Brain microvascular endothelial cell (primary cell): ENCODE measurements at regions not wholly inside any gene's neighbourhood (a gene's known extent, or its start where the extent isn't known, plus 50 kb on each side); places are given as distances from the start of the nearest gene placed in this dataset.

Source experiments
- DNase-seq: peaks from one replicate; pipeline ENCODE4 v3.0.0-alpha.2; 2020
- H3K27ac ChIP-seq: fragments of 250-450 bp; sonication (Bioruptor Pico); 2 replicates; pipeline ENCODE4 v1.5.1; 2020; ENCODE audit warnings: mild to moderate bottlenecking, moderate library complexity
- H3K27me3 ChIP-seq: fragments of 250-450 bp; sonication (Bioruptor Pico); replicated peaks from 2 replicates; pipeline ENCODE4 v1.5.1; 2020; ENCODE audit warnings: mild to moderate bottlenecking
- H3K36me3 ChIP-seq: fragments of 250-450 bp; sonication (Bioruptor Pico); replicated peaks from 2 replicates; pipeline ENCODE4 v1.5.1; 2020; ENCODE audit warnings: mild to moderate bottlenecking
- H3K4me3 ChIP-seq: 2 replicates; pipeline ENCODE4 v1.5.1; 2011; ENCODE audit warnings: low read depth, mild to moderate bottlenecking, control low read depth, low read length, moderate library complexity
- in situ Hi-C: cut with HindIII; loops from 2 replicates; pipeline ENCODE4 v1.10.0; 2017; ENCODE audit warnings: low sequenced_read_pairs, low pct_ligation_motif_present
- TF ChIP-seq, protein P1 (sequence below): IDR thresholded peaks from 2 replicates; pipeline ENCODE4 v1.5.1; 2011; ENCODE audit warnings: low read depth, mild to moderate bottlenecking, moderate library complexity, low read length, control low read depth, inconsistent platforms; ENCODE audit errors: missing control alignments

DNA sequence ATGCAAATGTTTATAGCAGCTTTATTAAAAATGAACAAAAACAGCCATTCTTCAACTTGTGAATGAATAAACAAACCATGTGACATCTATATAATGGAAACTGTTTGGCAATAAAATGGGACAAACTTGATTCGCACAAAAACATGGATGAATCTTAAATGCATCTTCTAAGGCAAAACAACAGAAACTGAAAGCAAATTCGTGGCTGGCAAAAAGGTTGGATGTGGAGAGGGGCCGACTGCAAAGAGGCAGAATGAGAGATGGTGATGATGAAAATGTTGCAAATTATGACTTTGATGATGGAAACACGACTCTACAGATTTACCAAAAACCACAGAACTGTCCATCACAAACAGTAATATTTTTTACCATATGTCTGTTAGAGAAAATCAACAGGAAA is 327.0 kb upstream of the NR5A2 start:
- no peak overlapping the region for H3K27ac ChIP-seq
- no peak overlapping the region for H3K4me3 ChIP-seq
- no peaks in the 10 kb centered on the region for H3K27me3 ChIP-seq
- no peaks in the 10 kb centered on the region for H3K36me3 ChIP-seq
- TF ChIP-seq, protein P1, sequence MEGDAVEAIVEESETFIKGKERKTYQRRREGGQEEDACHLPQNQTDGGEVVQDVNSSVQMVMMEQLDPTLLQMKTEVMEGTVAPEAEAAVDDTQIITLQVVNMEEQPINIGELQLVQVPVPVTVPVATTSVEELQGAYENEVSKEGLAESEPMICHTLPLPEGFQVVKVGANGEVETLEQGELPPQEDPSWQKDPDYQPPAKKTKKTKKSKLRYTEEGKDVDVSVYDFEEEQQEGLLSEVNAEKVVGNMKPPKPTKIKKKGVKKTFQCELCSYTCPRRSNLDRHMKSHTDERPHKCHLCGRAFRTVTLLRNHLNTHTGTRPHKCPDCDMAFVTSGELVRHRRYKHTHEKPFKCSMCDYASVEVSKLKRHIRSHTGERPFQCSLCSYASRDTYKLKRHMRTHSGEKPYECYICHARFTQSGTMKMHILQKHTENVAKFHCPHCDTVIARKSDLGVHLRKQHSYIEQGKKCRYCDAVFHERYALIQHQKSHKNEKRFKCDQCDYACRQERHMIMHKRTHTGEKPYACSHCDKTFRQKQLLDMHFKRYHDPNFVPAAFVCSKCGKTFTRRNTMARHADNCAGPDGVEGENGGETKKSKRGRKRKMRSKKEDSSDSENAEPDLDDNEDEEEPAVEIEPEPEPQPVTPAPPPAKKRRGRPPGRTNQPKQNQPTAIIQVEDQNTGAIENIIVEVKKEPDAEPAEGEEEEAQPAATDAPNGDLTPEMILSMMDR: no peak
- DNase-seq: no peak
- in situ Hi-C loops: no loop called here

DNA sequence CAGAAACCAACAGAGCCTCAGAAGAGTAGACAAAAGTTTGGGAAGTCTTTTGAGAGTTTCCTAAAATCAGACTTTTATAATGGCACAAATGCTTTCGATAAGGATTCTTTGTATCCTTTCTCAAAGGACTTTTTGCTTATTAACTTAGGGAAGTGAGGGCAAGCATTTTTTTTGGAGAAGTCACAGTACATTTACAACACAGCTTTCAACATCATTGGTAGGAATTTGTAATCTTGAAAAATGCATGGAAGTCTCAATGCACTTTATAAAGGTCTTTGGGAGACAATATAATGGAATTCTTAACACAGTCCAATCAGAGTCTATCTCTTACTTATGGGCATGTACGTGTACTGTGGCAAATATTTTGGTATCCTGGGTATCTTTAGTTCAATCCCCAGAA is 325.8 kb upstream of the NR5A2 start:
- Histone ChIP-seq H3K4me3 (no peak overlapping the region), H3K27me3 (no peaks in the 10 kb centered on the region), H3K36me3 (no peaks in the 10 kb centered on the region), H3K27ac (no peak overlapping the region)
- in situ Hi-C loops: no loop called here
- TF ChIP-seq, protein P1: no peak
- no peak for DNase-seq

DNA sequence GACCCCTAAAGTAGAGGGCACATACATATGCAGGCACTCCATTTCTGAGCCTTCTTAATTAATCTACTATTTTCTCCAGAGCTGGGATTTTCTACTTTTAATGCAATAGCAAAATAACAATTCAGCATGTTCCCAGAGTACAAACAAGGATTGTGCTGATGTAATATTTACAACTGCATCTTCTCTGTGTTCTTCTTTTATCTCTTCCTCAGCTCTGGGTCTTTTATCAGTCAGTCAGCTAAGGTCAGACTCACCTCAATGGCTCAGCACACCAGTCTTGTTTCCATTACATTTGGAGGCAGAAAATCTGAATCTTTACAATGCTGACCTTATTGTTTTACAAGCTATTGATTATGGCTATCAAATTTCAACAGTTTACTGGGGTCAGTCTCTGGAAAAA is 323.3 kb upstream of the NR5A2 start:
- DNase-seq: no peak
- no peak overlapping the region for H3K27ac ChIP-seq
- in situ Hi-C loops: no loop called here
- no peak overlapping the region for H3K4me3 ChIP-seq
- TF ChIP-seq, protein P1: no peak
- no peaks in the 10 kb centered on the region for H3K27me3 ChIP-seq
- no peaks in the 10 kb centered on the region for H3K36me3 ChIP-seq

DNA sequence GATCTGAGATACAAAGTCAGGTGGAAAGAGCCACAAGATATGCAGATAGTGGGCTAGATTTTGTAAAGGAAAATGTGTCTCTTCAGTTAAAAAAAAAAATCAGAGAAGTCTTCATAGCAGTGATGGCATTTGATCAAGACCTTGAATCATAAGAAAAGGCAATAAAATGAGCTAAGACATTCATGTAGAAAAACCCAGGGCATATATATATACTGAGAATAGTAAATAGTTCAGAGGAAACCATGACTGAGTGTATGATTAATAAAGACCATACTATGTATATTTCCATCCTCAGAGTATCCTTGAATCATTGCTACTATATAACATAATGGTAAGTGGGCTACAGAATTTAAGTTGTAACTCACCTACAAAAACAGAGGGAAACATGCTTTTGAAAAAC is 321.7 kb upstream of the NR5A2 start:
- H3K27me3 ChIP-seq: no peaks in the 10 kb centered on the region
- H3K4me3 ChIP-seq: no peak overlapping the region
- no peaks in the 10 kb centered on the region for H3K36me3 ChIP-seq
- TF ChIP-seq, protein P1: no peak
- in situ Hi-C loops: no loop called here
- DNase-seq: no peak
- no peak overlapping the region for H3K27ac ChIP-seq

DNA sequence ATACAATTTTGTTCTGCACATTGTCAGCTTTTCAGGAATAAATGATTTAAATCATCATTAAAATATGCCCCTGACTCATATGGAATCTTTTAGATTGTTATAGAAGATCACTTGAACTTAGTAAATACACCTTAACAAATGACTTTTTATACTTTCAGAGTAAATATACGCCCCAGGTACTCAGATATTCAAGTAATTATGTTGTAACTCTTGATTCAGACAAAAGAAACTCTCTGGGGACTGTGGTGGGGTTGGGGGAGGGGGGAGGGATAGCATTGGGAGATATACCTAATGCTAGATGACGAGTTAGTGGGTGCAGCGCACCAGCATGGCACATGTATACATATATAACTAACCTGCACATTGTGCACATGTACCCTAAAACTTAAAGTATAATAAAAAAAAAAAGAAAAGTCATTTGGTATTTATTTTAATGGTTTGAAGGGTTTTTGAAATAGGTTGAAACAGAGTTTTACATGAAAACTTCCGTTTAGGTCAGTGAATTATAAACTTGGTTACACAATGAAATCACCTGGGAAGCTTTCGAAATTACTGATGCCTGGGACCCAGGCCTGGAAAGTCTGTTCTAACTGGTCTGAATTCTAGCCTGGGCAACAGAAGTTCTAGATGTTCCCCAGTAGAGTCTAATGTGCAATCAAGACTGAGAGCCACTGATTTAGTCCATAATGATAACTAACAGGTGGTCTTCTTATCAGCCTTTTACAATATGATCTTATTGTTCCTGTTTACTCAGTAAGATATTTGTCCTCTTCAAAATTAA is 320.5 kb upstream of the NR5A2 start:
- no peaks in the 10 kb centered on the region for H3K36me3 ChIP-seq
- no peaks in the 10 kb centered on the region for H3K27me3 ChIP-seq
- in situ Hi-C loops: no loop called here
- no peak overlapping the region for H3K4me3 ChIP-seq
- H3K27ac ChIP-seq: no peak overlapping the region
- TF ChIP-seq, protein P1: no peak
- no peak for DNase-seq

DNA sequence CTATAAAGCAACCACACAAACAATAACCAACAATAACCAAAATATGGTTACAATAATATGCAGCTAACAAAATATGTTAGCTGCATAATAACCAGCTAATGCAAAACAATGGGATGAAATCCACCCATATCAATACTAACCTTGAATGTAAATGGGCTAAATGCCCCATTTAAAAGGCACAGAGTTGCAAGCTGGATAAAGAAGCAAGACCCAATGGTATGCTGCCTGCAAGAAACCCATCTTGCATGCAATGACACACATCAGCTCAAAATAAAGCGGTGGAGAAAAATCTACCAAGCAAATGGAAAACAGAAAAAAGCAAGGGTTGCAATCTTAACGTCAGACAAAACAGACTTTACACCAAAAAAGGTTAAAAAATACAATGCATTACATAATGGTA is 316.5 kb upstream of the NR5A2 start:
- DNase-seq: no peak
- Histone ChIP-seq H3K27me3 (no peaks in the 10 kb centered on the region), H3K27ac (no peak overlapping the region), H3K4me3 (no peak overlapping the region), H3K36me3 (no peaks in the 10 kb centered on the region)
- TF ChIP-seq, protein P1: no peak
- in situ Hi-C loops: no loop called here
